NB4 (cell line): ENCODE measurements at regions not wholly inside any gene's neighbourhood (a gene's known extent, or its start where the extent isn't known, plus 50 kb on each side); places are given as distances from the start of the nearest gene placed in this dataset.

Source experiments
- DNase-seq: peaks from one replicate; pipeline ENCODE4 v3.0.0; 2010; ENCODE audit warnings: low read depth
- H3K4me3 ChIP-seq: one replicate; pipeline ENCODE4 v1.5.1; 2011; ENCODE audit warnings: mild to moderate bottlenecking, low read depth, low read length, moderate library complexity
- MYC ChIP-seq: IDR thresholded peaks from 2 replicates; pipeline ENCODE4 v1.6.1; 2011; ENCODE audit warnings: low read depth, low read length
- POLR2A ChIP-seq: IDR thresholded peaks from 2 replicates; pipeline ENCODE4 v1.6.1; 2011; ENCODE audit warnings: mild to moderate bottlenecking; ENCODE audit not compliant: insufficient read length; ENCODE audit errors: extremely low read depth
- TF ChIP-seq, protein P1 (sequence below): IDR thresholded peaks from one replicate; pipeline ENCODE4 v1.5.1; 2012; ENCODE audit warnings: low read depth, low read length
- TF ChIP-seq, protein P2 (sequence below): IDR thresholded peaks from 2 replicates; pipeline ENCODE4 v1.6.1; 2011; ENCODE audit warnings: low read depth, low read length

DNA sequence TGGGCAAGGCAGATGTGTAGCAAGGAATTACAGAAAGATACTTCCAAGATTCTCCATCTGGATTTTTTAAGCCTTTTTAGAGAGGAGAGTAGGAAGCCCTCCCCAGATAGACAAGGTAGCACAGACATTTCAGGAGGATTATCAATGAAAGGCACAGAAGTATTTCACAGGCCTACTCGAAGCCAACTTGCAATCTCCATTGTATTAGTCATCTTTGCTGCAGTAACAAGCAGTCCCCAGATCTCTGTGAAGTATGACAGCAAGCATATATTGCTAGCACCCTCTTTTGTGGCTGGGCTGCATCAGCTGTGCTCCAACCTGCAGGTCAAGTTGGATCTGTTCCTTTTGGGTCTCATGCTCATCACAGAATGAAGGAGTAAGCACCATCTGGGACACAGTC lies 101.6 kb downstream of the MAF start:
- no peak for DNase-seq
- no peak overlapping the region for H3K4me3 ChIP-seq
- TF ChIP-seq POLR2A = no peak
- TF ChIP-seq, protein P1, sequence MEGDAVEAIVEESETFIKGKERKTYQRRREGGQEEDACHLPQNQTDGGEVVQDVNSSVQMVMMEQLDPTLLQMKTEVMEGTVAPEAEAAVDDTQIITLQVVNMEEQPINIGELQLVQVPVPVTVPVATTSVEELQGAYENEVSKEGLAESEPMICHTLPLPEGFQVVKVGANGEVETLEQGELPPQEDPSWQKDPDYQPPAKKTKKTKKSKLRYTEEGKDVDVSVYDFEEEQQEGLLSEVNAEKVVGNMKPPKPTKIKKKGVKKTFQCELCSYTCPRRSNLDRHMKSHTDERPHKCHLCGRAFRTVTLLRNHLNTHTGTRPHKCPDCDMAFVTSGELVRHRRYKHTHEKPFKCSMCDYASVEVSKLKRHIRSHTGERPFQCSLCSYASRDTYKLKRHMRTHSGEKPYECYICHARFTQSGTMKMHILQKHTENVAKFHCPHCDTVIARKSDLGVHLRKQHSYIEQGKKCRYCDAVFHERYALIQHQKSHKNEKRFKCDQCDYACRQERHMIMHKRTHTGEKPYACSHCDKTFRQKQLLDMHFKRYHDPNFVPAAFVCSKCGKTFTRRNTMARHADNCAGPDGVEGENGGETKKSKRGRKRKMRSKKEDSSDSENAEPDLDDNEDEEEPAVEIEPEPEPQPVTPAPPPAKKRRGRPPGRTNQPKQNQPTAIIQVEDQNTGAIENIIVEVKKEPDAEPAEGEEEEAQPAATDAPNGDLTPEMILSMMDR = no peak
- no peak for TF ChIP-seq MYC
- TF ChIP-seq, protein P2, sequence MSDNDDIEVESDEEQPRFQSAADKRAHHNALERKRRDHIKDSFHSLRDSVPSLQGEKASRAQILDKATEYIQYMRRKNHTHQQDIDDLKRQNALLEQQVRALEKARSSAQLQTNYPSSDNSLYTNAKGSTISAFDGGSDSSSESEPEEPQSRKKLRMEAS = no peak

DNA sequence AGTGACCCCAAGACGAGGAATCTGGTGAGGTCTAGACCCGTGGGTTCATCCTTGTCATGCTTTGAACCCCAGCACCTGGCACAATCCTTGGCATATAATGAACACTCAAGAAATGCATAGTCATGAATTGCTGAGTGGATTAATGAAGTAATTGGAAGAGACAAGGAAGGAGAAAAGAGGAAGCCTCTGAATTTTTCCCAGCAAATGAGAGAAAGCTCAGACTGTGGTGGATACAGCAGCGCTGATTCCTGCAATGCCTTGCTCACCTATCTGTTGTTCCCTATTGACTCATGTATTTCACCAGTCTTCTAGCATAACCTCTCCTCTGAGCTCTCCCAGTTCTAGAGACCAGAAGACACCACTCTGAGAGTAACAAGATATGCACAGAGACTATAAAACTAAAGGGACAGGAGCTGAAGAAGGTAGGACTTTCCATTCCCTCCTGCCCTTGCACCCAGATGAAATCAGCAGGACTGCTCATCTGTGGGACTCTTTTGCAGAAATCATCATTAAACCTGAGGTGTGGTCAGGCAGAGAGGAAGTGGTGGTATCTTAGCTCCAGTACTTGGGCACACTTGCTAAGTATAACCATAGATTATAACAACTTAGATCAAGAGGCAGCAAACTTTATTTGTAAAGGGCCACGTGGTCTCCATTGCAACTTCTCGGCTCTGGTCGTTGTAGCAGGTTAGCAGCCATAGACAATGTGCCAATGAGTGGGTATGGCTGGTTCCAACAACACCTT lies 102.8 kb downstream of the MAF start:
- no peak overlapping the region for H3K4me3 ChIP-seq
- no peak for DNase-seq
- TF ChIP-seq, protein P1 = no peak
- TF ChIP-seq, protein P2 = 0 out of 2 replicates have a peak, but pooled peaks have one; percentile 7

DNA sequence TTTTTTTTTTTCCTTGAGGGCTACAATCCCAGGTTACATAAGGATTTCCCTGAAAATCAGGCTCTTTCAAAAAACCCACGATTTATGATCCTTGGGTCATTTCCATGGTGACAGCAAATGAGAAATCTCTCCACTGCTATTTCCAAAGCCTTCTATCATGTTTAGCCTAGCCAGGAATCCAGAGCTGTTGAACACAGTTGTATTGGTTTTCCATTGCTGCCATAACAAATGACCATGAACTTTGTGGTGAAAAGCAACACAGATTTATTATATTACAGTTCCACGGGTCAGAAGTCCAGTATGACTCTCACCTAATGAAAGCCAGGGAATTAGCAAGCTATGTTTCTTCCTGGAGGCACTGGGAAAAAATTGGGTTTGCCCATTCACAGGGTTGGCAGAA lies 106.6 kb downstream of the MAF start:
- no peak for TF ChIP-seq MYC
- TF ChIP-seq, protein P1 = no peak
- DNase-seq = no peak
- H3K4me3 ChIP-seq = no peak overlapping the region

DNA sequence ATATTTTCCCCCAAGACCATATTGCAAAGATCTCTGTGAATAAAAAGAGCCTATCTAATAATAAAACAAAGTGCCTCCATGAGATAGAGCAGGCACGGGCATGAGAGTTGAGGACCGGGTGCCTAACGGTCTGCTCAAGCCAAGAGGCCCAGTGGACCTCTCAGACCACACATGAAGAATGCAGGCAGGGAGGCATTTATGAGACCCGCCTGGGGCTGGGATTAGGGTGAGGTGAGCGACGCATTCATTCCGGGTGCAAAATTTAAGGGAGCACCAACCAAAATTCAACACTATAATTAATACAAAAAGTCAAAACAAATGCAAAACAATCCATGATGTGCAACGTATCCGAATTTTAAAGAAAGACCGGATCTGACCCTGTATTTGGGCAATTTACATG lies 108.5 kb downstream of the MAF start:
- TF ChIP-seq, protein P2 = no peak
- TF ChIP-seq, protein P1 = no peak
- TF ChIP-seq MYC (no peak), POLR2A (no peak)
- no peak for DNase-seq
- H3K4me3 ChIP-seq = no peak overlapping the region

DNA sequence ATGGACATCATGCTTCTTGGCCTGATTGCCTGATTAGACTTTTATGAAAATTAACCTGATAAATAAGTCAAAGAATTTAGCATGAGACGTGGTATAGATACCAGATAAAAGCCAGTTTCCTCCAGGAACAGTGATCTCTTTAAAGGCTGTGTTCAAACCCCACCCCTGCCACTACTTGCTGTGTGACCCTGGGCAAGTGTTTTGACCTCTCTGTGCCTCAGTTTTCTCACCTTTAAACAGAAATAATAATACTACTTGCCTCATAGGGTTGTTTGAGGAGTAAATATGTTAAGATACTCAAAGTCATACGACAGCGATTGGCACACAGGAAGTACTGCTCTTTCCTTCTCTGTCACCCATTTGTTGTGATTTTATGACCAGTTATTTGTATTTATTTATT lies 115.5 kb downstream of the MAF start:
- DNase-seq = no peak
- no peak overlapping the region for H3K4me3 ChIP-seq
- TF ChIP-seq, protein P2 = no peak
- TF ChIP-seq POLR2A (no peak), MYC (no peak)
- TF ChIP-seq, protein P1 = no peak

DNA sequence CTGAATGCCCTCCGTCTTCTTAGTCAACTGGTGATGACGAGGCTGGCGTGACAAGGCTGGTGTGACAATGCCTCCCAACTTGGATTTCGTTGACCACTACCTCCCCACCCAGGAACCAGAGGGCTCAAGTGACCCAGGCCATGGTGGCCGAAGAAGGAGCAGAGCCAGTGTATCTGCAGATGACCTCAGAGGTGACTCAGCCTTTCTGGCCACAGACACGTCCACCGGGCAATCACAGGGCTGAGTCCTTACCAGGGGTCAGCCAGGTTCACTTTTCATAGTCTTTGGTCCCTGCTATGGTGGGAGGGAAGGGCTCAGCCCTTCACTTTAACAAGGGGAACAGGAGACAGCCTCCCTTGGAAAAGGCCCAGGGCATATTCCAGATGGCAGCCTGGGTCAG lies 116.3 kb downstream of the MAF start:
- no peak overlapping the region for H3K4me3 ChIP-seq
- DNase-seq = no peak
- TF ChIP-seq POLR2A (no peak), MYC (no peak)
- TF ChIP-seq, protein P2 = no peak
- TF ChIP-seq, protein P1 = no peak
